K562 (cell line): ENCODE measurements at regions not wholly inside any gene's neighbourhood (a gene's known extent, or its start where the extent isn't known, plus 50 kb on each side); places are given as distances from the start of the nearest gene placed in this dataset.

Experiments
- ARID3B ChIP-seq: fragments of 250-450 bp; sonication (Bioruptor Pico); IDR thresholded peaks from 2 replicates; pipeline ENCODE4 v1.4.0; 2020; ENCODE audit warnings: borderline replicate concordance
- ATF7 ChIP-seq: fragments of 450-650 bp; IDR thresholded peaks from 2 replicates; pipeline ENCODE4 v1.7.1; 2014; ENCODE audit warnings: mild to moderate bottlenecking, moderate library complexity
- BACH1 ChIP-seq: fragments of 200-800 bp; sonication (Bioruptor generic); IDR thresholded peaks from 2 replicates; pipeline ENCODE4 v1.6.1; 2016; ENCODE audit warnings: missing genetic modification characterization, missing compliant biosample characterization
- CCAR2 ChIP-seq: fragments of 200-400 bp; formaldehyde crosslinking; IDR thresholded peaks from 2 replicates; pipeline ENCODE4 v1.6.1; 2017; ENCODE audit warnings: mild to moderate bottlenecking, low read depth, low read length
- DPF2 ChIP-seq: fragments of 450-650 bp; IDR thresholded peaks from 2 replicates; pipeline ENCODE4 v1.6.1; 2016
- ELF1 ChIP-seq: fragments of 200-800 bp; sonication (Bioruptor generic); IDR thresholded peaks from 2 replicates; pipeline ENCODE4 v1.6.1; 2016; ENCODE audit warnings: missing genetic modification characterization, missing compliant biosample characterization
- MBD2 ChIP-seq: sonication (generic); IDR thresholded peaks from 2 replicates; pipeline ENCODE4 v1.6.1; 2016; ENCODE audit warnings: low read depth, borderline replicate concordance
- MECOM ChIP-seq: fragments of 250-450 bp; sonication (Bioruptor Pico); IDR thresholded peaks from 2 replicates; pipeline ENCODE4 v1.8.0; 2022; ENCODE audit warnings: inconsistent platforms
- MYC ChIP-seq, 2 experiments: fragments of 250-450 bp in 1 of 2; sonication (Bioruptor Pico) in 1 of 2; IDR thresholded peaks; 2 replicates each; pipeline versions ENCODE4 v1.5.1 to v1.6.1; 2012 to 2021; ENCODE audit warnings: low read depth in 2 of 2, borderline replicate concordance in 1 of 2, improper control_type of control experiment in 1 of 2, low read length in 1 of 2, mild to moderate bottlenecking in 1 of 2, moderate library complexity in 1 of 2
- NONO ChIP-seq, 2 experiments: fragments of 200-400 bp in 1 of 2; fragments of 450-650 bp in 1 of 2; formaldehyde crosslinking in 1 of 2; IDR thresholded peaks; 2 replicates each; pipeline ENCODE4 v1.6.1; 2017; ENCODE audit warnings: low read depth in 2 of 2, mild to moderate bottlenecking in 2 of 2, moderate library complexity in 2 of 2, low read length in 1 of 2
- NR4A1 ChIP-seq, 2 experiments: fragments of 250-450 bp in 1 of 2; fragments of 450-650 bp in 1 of 2; sonication (Bioruptor Pico) in 1 of 2; IDR thresholded peaks; 2 replicates each; pipeline versions ENCODE4 v1.4.0 to v1.6.1; 2016 to 2020; ENCODE audit warnings: mild to moderate bottlenecking in 2 of 2, missing compliant biosample characterization in 1 of 2, missing genetic modification characterization in 1 of 2, moderate library complexity in 1 of 2
- PHF8 ChIP-seq: fragments of 200-600 bp; sonication (generic); IDR thresholded peaks from 2 replicates; pipeline ENCODE4 v1.6.1; 2012; ENCODE audit warnings: mixed run types, mild to moderate bottlenecking, inconsistent platforms, low read length, moderate library complexity, borderline replicate concordance
- POLR2AphosphoS2 ChIP-seq: IDR thresholded peaks from 2 replicates; pipeline ENCODE4 v1.6.1; 2012; ENCODE audit warnings: low read length, improper control_type of control experiment
- SIX5 ChIP-seq, 2 experiments: IDR thresholded peaks; 2 replicates each; pipeline ENCODE4 v1.6.1; 2011; ENCODE audit warnings: low read length in 2 of 2, borderline replicate concordance in 1 of 2, low read depth in 1 of 2, mild to moderate bottlenecking in 1 of 2, moderate library complexity in 1 of 2; ENCODE audit not compliant: insufficient read depth in 1 of 2
- YY1 ChIP-seq, 3 experiments: IDR thresholded peaks; 2 replicates each; pipeline ENCODE4 v1.6.1; 2011; ENCODE audit warnings: low read length in 2 of 3, mild to moderate bottlenecking in 2 of 3, moderate library complexity in 2 of 3, borderline replicate concordance in 1 of 3, control low read depth in 1 of 3, low read depth in 1 of 3; ENCODE audit not compliant: insufficient read depth in 3 of 3, insufficient replicate concordance in 2 of 3, control insufficient read depth in 1 of 3, insufficient read length in 1 of 3; ENCODE audit errors: extremely low read depth in 1 of 3
- ZFP36 ChIP-seq: fragments of 150-350 bp; IDR thresholded peaks from 2 replicates; pipeline ENCODE4 v1.6.1; 2018; ENCODE audit warnings: low read length, low read depth; ENCODE audit not compliant: partially characterized antibody
- ZNF311 ChIP-seq: fragments of 250-450 bp; sonication (Bioruptor Pico); IDR thresholded peaks from 2 replicates; pipeline ENCODE4 v1.4.0; 2020; ENCODE audit warnings: mild to moderate bottlenecking, moderate library complexity
- ZNF408 ChIP-seq: fragments of 250-450 bp; sonication (Bioruptor Pico); IDR thresholded peaks from 2 replicates; pipeline ENCODE4 v1.4.0; 2020; ENCODE audit warnings: low read depth, mild to moderate bottlenecking, moderate library complexity
- ZNF445 ChIP-seq: fragments of 250-450 bp; sonication (Bioruptor Pico); IDR thresholded peaks from 2 replicates; pipeline ENCODE4 v1.4.0; 2020; ENCODE audit warnings: low read depth, mild to moderate bottlenecking, moderate library complexity
- TF ChIP-seq, protein P1 (sequence below): fragments of 450-650 bp; conservative IDR thresholded peaks from 2 replicates; pipeline ENCODE4 v1.6.1; 2016; ENCODE audit warnings: missing genetic modification characterization, low read depth, mild to moderate bottlenecking, missing compliant biosample characterization, moderate library complexity
- TF ChIP-seq, protein P2 (sequence below): fragments of 450-650 bp; IDR thresholded peaks from 2 replicates; pipeline ENCODE4 v1.6.1; 2016; ENCODE audit warnings: low read depth, mild to moderate bottlenecking, moderate library complexity
- TF ChIP-seq, protein P3 (sequence below): sonication (generic); formaldehyde crosslinking; IDR thresholded peaks from 2 replicates; pipeline ENCODE4 v1.8.0; 2022; ENCODE audit warnings: missing genetic modification reagents, mild to moderate bottlenecking, borderline replicate concordance

GRCh38 chr15:95684693-95685115 is 645.8 kb upstream of the NR2F2 start (continued):
- TF ChIP-seq NR4A1 (CRISPR knock-in tag; IDR thresholded peaks at IDR 0.05) = no peak
- no peak for TF ChIP-seq NR4A1 (tag; IDR thresholded peaks at IDR 0.05)
- no peak for TF ChIP-seq ZNF445
- no peak for TF ChIP-seq YY1 (IDR thresholded peaks at IDR 0.05; ENCODE audit: borderline replicate concordance in 1 of 3, control insufficient read depth in 1 of 3, extremely low read depth in 1 of 3, insufficient read depth in 3 of 3, insufficient read length in 1 of 3, insufficient replicate concordance in 2 of 3, low read depth in 1 of 3, low read length in 2 of 3)
- peak; percentile 92 for TF ChIP-seq BACH1 (tag)
- TF ChIP-seq ARID3B = no peak
- TF ChIP-seq ZNF408 (CRISPR knock-in tag) = no peak
- no peak for TF ChIP-seq ZNF311 (CRISPR knock-in tag)
- TF ChIP-seq MBD2 = 0 out of 2 replicates have a peak, but pooled peaks have one; percentile 15
- TF ChIP-seq DPF2 = peak; percentile 93
- TF ChIP-seq ELF1 (tag) = no peak
- no peak for TF ChIP-seq POLR2AphosphoS2
- no peak for TF ChIP-seq NONO (IDR thresholded peaks at IDR 0.05; ENCODE audit: low read depth in 2 of 2, low read length in 1 of 2)
- TF ChIP-seq, protein P1, sequence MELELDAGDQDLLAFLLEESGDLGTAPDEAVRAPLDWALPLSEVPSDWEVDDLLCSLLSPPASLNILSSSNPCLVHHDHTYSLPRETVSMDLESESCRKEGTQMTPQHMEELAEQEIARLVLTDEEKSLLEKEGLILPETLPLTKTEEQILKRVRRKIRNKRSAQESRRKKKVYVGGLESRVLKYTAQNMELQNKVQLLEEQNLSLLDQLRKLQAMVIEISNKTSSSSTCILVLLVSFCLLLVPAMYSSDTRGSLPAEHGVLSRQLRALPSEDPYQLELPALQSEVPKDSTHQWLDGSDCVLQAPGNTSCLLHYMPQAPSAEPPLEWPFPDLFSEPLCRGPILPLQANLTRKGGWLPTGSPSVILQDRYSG = 0 out of 2 replicates have a peak, but pooled peaks have one; percentile 48
- no peak for TF ChIP-seq SIX5 (IDR thresholded peaks at IDR 0.05; ENCODE audit: borderline replicate concordance in 1 of 2, insufficient read depth in 1 of 2, low read depth in 1 of 2, low read length in 2 of 2)
- no peak for TF ChIP-seq PHF8
- TF ChIP-seq ZFP36 = no peak
- no peak for TF ChIP-seq CCAR2
- TF ChIP-seq MYC (IDR thresholded peaks at IDR 0.05; ENCODE audit: low read depth, low read length) = 0 out of 2 replicates have a peak, but pooled peaks have one; percentile 30
- no peak for TF ChIP-seq MYC (CRISPR knock-in tag; IDR thresholded peaks at IDR 0.05; ENCODE audit: borderline replicate concordance, low read depth)
- TF ChIP-seq, protein P2, sequence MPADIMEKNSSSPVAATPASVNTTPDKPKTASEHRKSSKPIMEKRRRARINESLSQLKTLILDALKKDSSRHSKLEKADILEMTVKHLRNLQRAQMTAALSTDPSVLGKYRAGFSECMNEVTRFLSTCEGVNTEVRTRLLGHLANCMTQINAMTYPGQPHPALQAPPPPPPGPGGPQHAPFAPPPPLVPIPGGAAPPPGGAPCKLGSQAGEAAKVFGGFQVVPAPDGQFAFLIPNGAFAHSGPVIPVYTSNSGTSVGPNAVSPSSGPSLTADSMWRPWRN = no peak
- TF ChIP-seq, protein P3, sequence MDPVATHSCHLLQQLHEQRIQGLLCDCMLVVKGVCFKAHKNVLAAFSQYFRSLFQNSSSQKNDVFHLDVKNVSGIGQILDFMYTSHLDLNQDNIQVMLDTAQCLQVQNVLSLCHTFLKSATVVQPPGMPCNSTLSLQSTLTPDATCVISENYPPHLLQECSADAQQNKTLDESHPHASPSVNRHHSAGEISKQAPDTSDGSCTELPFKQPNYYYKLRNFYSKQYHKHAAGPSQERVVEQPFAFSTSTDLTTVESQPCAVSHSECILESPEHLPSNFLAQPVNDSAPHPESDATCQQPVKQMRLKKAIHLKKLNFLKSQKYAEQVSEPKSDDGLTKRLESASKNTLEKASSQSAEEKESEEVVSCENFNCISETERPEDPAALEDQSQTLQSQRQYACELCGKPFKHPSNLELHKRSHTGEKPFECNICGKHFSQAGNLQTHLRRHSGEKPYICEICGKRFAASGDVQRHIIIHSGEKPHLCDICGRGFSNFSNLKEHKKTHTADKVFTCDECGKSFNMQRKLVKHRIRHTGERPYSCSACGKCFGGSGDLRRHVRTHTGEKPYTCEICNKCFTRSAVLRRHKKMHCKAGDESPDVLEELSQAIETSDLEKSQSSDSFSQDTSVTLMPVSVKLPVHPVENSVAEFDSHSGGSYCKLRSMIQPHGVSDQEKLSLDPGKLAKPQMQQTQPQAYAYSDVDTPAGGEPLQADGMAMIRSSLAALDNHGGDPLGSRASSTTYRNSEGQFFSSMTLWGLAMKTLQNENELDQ (CRISPR knock-in tag) = no peak
- no peak for TF ChIP-seq MECOM (CRISPR knock-in tag)
- TF ChIP-seq ATF7 = peak; percentile 83
